Mammary epithelial cell (primary cell): ENCODE measurements at regions not wholly inside any gene's neighbourhood (a gene's known extent, or its start where the extent isn't known, plus 50 kb on each side); places are given as distances from the start of the nearest gene placed in this dataset.

Experiments used
- EZH2 ChIP-seq: IDR thresholded peaks from 2 replicates; pipeline ENCODE4 v1.6.1; 2012; ENCODE audit warnings: low read length, inconsistent platforms, borderline replicate concordance
- TF ChIP-seq, protein P1 (sequence below), 2 donors: IDR thresholded peaks in 1 of 2; conservative IDR thresholded peaks in 1 of 2; 2 replicates each; pipeline ENCODE4 v1.5.1; 2011 to 2012; ENCODE audit warnings: inconsistent platforms in 2 of 2, low read length in 2 of 2, mild to moderate bottlenecking in 2 of 2, control low read depth in 1 of 2, low read depth in 1 of 2; ENCODE audit not compliant: insufficient read depth in 1 of 2; ENCODE audit errors: extremely low read depth in 1 of 2

DNA sequence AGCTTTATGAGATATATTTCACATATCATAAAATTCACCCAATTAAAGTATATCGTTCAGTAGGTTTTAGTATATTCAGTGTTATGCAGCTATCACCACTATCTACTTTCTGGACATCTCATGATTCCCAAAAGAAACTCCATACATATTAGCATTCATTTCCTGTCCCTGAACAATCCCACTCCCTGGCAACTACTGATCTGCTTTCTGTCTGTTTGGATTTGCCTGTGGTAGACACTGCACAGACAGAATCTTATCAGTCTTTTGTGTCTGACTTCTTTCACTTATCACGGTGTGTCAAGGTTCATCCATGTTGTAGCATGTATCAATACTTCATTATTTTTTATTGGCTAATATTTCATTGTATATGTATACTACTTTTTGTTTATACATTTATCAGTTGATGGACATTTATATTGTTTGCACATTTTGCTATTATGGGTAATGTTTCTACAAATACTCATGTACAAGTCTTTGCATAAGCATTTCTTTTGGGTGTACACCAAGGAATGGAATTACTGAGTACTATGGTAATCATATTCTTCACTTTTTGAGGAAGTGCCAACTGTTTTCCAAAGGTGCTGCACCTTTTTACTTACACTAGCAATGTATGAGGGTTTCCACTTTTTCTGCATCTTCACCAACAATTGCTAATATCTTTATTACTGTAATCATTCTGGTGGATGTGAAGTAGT is 373.9 kb downstream of the AASDHPPT start:
- TF ChIP-seq, protein P1, sequence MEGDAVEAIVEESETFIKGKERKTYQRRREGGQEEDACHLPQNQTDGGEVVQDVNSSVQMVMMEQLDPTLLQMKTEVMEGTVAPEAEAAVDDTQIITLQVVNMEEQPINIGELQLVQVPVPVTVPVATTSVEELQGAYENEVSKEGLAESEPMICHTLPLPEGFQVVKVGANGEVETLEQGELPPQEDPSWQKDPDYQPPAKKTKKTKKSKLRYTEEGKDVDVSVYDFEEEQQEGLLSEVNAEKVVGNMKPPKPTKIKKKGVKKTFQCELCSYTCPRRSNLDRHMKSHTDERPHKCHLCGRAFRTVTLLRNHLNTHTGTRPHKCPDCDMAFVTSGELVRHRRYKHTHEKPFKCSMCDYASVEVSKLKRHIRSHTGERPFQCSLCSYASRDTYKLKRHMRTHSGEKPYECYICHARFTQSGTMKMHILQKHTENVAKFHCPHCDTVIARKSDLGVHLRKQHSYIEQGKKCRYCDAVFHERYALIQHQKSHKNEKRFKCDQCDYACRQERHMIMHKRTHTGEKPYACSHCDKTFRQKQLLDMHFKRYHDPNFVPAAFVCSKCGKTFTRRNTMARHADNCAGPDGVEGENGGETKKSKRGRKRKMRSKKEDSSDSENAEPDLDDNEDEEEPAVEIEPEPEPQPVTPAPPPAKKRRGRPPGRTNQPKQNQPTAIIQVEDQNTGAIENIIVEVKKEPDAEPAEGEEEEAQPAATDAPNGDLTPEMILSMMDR (conservative IDR thresholded peaks at IDR 0.05 in 1 of 2, IDR thresholded peaks at IDR 0.05 in 1 of 2; ENCODE audit: extremely low read depth in 1 of 2, insufficient read depth in 1 of 2, low read depth in 1 of 2, low read length in 2 of 2) = no peak
- no peak for TF ChIP-seq EZH2
